ENCODE measurements at regions not wholly inside any gene's neighbourhood (a gene's known extent, or its start where the extent isn't known, plus 50 kb on each side); places are given as distances from the start of the nearest gene placed in this dataset.
"Not testable (repeated sequence)": the region's sequence is repeated elsewhere in the genome, so short reads cannot be mapped to it uniquely, and the experiment has no call there.

- Histone ChIP-seq H3K27me3 (replicated peaks; ENCODE audit: control insufficient read depth, insufficient read depth, low read length) (no peaks in the 10 kb centered on the region), H3K36me3 (ENCODE audit: control insufficient read depth, insufficient read depth, low read length) (no peaks in the 10 kb centered on the region), H3K4me3 (replicated peaks; ENCODE audit: low read depth, low read length) (no peak overlapping the region)
- DNase-seq (ENCODE audit: extremely low read depth, insufficient read length), result no peak
- no peak for TF ChIP-seq CTCF (IDR thresholded peaks at IDR 0.05; ENCODE audit: insufficient read depth, low read length, poor library complexity, severe bottlenecking)
Measured at GRCh38 chrX:54640736-54641135, 110.7 kb downstream of the GNL3L start.

- Histone ChIP-seq H3K4me3 (replicated peaks; ENCODE audit: low read depth, low read length) (no peak overlapping the region), H3K36me3 (ENCODE audit: control insufficient read depth, insufficient read depth, low read length) (no peaks in the 10 kb centered on the region), H3K27me3 (replicated peaks; ENCODE audit: control insufficient read depth, insufficient read depth, low read length) (no peaks in the 10 kb centered on the region)
- no peak for DNase-seq (ENCODE audit: extremely low read depth, insufficient read length)
- no peak for TF ChIP-seq CTCF (IDR thresholded peaks at IDR 0.05; ENCODE audit: insufficient read depth, low read length, poor library complexity, severe bottlenecking)
Measured at GRCh38 chrX:54641530-54641929, 111.5 kb downstream of the GNL3L start.

GRCh38 chrX:54647607-54648006 lies 117.6 kb downstream of the GNL3L start:
- H3K27me3 ChIP-seq (replicated peaks; ENCODE audit: control insufficient read depth, insufficient read depth, low read length); DNase-seq (ENCODE audit: extremely low read depth, insufficient read length); H3K36me3 ChIP-seq (ENCODE audit: control insufficient read depth, insufficient read depth, low read length); H3K4me3 ChIP-seq (replicated peaks; ENCODE audit: low read depth, low read length): not testable (repeated sequence)

- no peak for TF ChIP-seq CTCF (IDR thresholded peaks at IDR 0.05; ENCODE audit: insufficient read depth, low read length, poor library complexity, severe bottlenecking)
- H3K27me3 ChIP-seq (replicated peaks; ENCODE audit: control insufficient read depth, insufficient read depth, low read length), result no peaks in the 10 kb centered on the region
Measured at GRCh38 chrX:54659547-54659946, 129.5 kb downstream of the GNL3L start.

GRCh38 chrX:54675762-54676161 lies 122.3 kb downstream of the ITIH6 start:
- H3K36me3 ChIP-seq (ENCODE audit: control insufficient read depth, insufficient read depth, low read length), result no peaks in the 10 kb centered on the region
- TF ChIP-seq CTCF (IDR thresholded peaks at IDR 0.05; ENCODE audit: insufficient read depth, low read length, poor library complexity, severe bottlenecking), result no peak
- H3K27me3 ChIP-seq (replicated peaks; ENCODE audit: control insufficient read depth, insufficient read depth, low read length), result no peaks in the 10 kb centered on the region
- H3K4me3 ChIP-seq (replicated peaks; ENCODE audit: low read depth, low read length), result no peak overlapping the region
- DNase-seq (ENCODE audit: extremely low read depth, insufficient read length), result no peak

More at GRCh38 chrX:54659547-54659946, 129.5 kb downstream of the GNL3L start:
- Histone ChIP-seq H3K4me3 (replicated peaks; ENCODE audit: low read depth, low read length) (no peak overlapping the region), H3K36me3 (ENCODE audit: control insufficient read depth, insufficient read depth, low read length) (no peaks in the 10 kb centered on the region)
- no peak for DNase-seq (ENCODE audit: extremely low read depth, insufficient read length)

- Histone ChIP-seq H3K36me3 (ENCODE audit: control insufficient read depth, insufficient read depth, low read length) (no peaks in the 10 kb centered on the region), H3K27me3 (replicated peaks; ENCODE audit: control insufficient read depth, insufficient read depth, low read length) (no peaks in the 10 kb centered on the region), H3K4me3 (replicated peaks; ENCODE audit: low read depth, low read length) (no peak overlapping the region)
- no peak for TF ChIP-seq CTCF (IDR thresholded peaks at IDR 0.05; ENCODE audit: insufficient read depth, low read length, poor library complexity, severe bottlenecking)
- no peak for DNase-seq (ENCODE audit: extremely low read depth, insufficient read length)
Measured at GRCh38 chrX:54695231-54695630, 102.8 kb downstream of the ITIH6 start.
